Esophagus squamous epithelium (tissue), 5 donors: ENCODE measurements at regions not wholly inside any gene's neighbourhood (a gene's known extent, or its start where the extent isn't known, plus 50 kb on each side); places are given as distances from the start of the nearest gene placed in this dataset.

Experiments
- DNase-seq: peaks from one replicate; lab custom pipeline; 2025; lab: John Stamatoyannopoulos, UW
- H3K27ac ChIP-seq, 4 donors: fragments of 200-600 bp; sonication (generic); one replicate each; pipeline ENCODE4 v1.5.1; 2016 to 2019; ENCODE audit warnings: mild to moderate bottlenecking in 1 of 4
- H3K27me3 ChIP-seq, 4 donors: fragments of 200-600 bp; sonication (generic); 1 replicate in 3 of 4; 2 replicates in 1 of 4; pipeline versions ENCODE4 v1.5.1 to v1.6.0; 2017 to 2021; ENCODE audit warnings: antibody characterized with exemption in 1 of 4
- H3K36me3 ChIP-seq, 3 donors: fragments of 200-600 bp; sonication (generic); one replicate each; pipeline ENCODE4 v1.5.1; 2016 to 2019
- H3K4me1 ChIP-seq, 3 donors: fragments of 200-600 bp; sonication (generic); one replicate each; pipeline ENCODE4 v1.5.1; 2017 to 2019
- H3K4me3 ChIP-seq, 4 donors: fragments of 200-600 bp; sonication (generic); 1 replicate in 3 of 4; 2 replicates in 1 of 4; pipeline ENCODE4 v1.5.1; 2016 to 2019; ENCODE audit warnings: mild to moderate bottlenecking in 2 of 4, moderate library complexity in 1 of 4
- H3K9me3 ChIP-seq, 3 donors: fragments of 200-600 bp; sonication (generic); one replicate each; pipeline ENCODE4 v1.5.1; 2016 to 2019
- CTCF ChIP-seq, 6 experiments: fragments of 450-650 bp in 4 of 6; fragments of 200-600 bp in 2 of 6; sonication (generic) in 2 of 6; IDR thresholded peaks; one replicate each; pipeline ENCODE4 v1.5.1; 2016 to 2019; ENCODE audit warnings: antibody characterized with exemption in 6 of 6, mild to moderate bottlenecking in 4 of 6, moderate library complexity in 4 of 6
- POLR2A ChIP-seq, 4 donors: fragments of 450-650 bp; IDR thresholded peaks; one replicate each; pipeline ENCODE4 v1.6.1; 2017; ENCODE audit warnings: antibody characterized with exemption in 4 of 4, mild to moderate bottlenecking in 4 of 4, moderate library complexity in 3 of 4
- WGBS, 2 donors: methylation state at CpG; one replicate each; pipeline ENCODE4 v1.1.5; 2018; 5-methylcytosine and 5-hydroxymethylcytosine counted together
- intact Hi-C: fragments of 100-400 bp; cut with DNase I; formaldehyde crosslinking; loops from one replicate; pipeline ENCODE4 v1.15.0; 2022
- donor health status: DM: yes; HTN: yes; CAD: no.

- Histone ChIP-seq H3K9me3 (no peaks in the 10 kb centered on the region), H3K4me3 (no peak overlapping the region), H3K27me3 (no peaks in the 10 kb centered on the region), H3K4me1 (no peaks in the 10 kb centered on the region), H3K36me3 (no peaks in the 10 kb centered on the region), H3K27ac (no peak overlapping the region)
- DNase-seq, result no peak
- 57 to 62% methylated on average over 5 of the region's 5 CpGs for WGBS, 2 donors
- no peak for TF ChIP-seq CTCF (IDR thresholded peaks at IDR 0.05)
- TF ChIP-seq POLR2A (IDR thresholded peaks at IDR 0.05), result no peak
- intact Hi-C loops, result no loop called here
These were observed 156.3 kb upstream of the TMEM108 start for GRCh38 chr3:132881756-132882409.

DNA sequence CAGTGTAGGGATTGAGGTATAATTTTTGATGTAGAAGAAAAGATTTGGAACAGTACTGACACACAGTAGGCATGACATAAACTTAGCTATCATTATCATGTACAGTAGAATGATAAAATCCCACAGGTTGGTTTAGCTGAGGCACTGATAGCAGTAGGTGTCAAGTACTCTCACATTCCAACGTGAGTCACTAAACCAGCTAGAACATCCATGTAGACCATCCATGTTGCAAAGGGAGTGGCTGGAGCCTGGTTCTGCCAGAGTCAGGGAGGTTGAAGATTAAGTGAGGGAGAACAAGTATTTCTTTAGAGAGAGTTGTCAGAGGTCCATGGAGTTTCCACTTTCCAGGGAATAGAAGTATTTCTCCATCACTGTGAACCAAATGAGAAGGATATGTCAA, 157.2 kb upstream of the TMEM108 start:
- WGBS, 2 donors, result 57 to 73% methylated on average over 1 of the region's 1 CpG
- Histone ChIP-seq H3K27ac (no peak overlapping the region), H3K4me1 (no peaks in the 10 kb centered on the region), H3K27me3 (no peaks in the 10 kb centered on the region), H3K9me3 (no peaks in the 10 kb centered on the region), H3K36me3 (no peaks in the 10 kb centered on the region), H3K4me3 (no peak overlapping the region)
- intact Hi-C loops, result no loop called here
- no peak for TF ChIP-seq POLR2A (IDR thresholded peaks at IDR 0.05)
- TF ChIP-seq CTCF (IDR thresholded peaks at IDR 0.05), result no peak
- DNase-seq, result no peak

GRCh38 chr3:132879656-132880055, 157.4 kb upstream of the NPHP3 start:
- intact Hi-C loops, result no loop called here
- Histone ChIP-seq H3K36me3 (no peaks in the 10 kb centered on the region), H3K27ac (no peak overlapping the region), H3K4me1 (no peaks in the 10 kb centered on the region), H3K27me3 (no peaks in the 10 kb centered on the region), H3K4me3 (no peak overlapping the region), H3K9me3 (no peaks in the 10 kb centered on the region)
- DNase-seq, result no peak
- TF ChIP-seq POLR2A (IDR thresholded peaks at IDR 0.05), result no peak
- no peak for TF ChIP-seq CTCF (IDR thresholded peaks at IDR 0.05)

GRCh38 chr3:132874701-132875100, 152.5 kb upstream of the NPHP3 start:
- intact Hi-C loops, result no loop called here
- 39 to 44% methylated on average over 1 of the region's 1 CpG for WGBS, 2 donors

GRCh38 chr3:132872711-132873110, 150.5 kb upstream of the NPHP3 start:
- Histone ChIP-seq H3K4me1 (no peaks in the 10 kb centered on the region), H3K27me3 (no peaks in the 10 kb centered on the region), H3K27ac (no peak overlapping the region), H3K4me3 (no peak overlapping the region), H3K36me3 (no peaks in the 10 kb centered on the region), H3K9me3 (no peaks in the 10 kb centered on the region)
- no peak for DNase-seq
- 45 to 60% methylated on average over 1 of the region's 1 CpG for WGBS, 2 donors
- intact Hi-C loops, result no loop called here
- no peak for TF ChIP-seq POLR2A (IDR thresholded peaks at IDR 0.05)
- no peak for TF ChIP-seq CTCF (IDR thresholded peaks at IDR 0.05)

More at GRCh38 chr3:132874701-132875100, 152.5 kb upstream of the NPHP3 start:
- Histone ChIP-seq H3K4me1 (no peaks in the 10 kb centered on the region), H3K9me3 (no peaks in the 10 kb centered on the region), H3K4me3 (no peak overlapping the region), H3K27me3 (no peaks in the 10 kb centered on the region), H3K36me3 (no peaks in the 10 kb centered on the region), H3K27ac (no peak overlapping the region)
- TF ChIP-seq POLR2A (IDR thresholded peaks at IDR 0.05) (no peak), CTCF (IDR thresholded peaks at IDR 0.05) (no peak)
- DNase-seq, result no peak
